ENCODE measurements at regions not wholly inside any gene's neighbourhood (a gene's known extent, or its start where the extent isn't known, plus 50 kb on each side); places are given as distances from the start of the nearest gene placed in this dataset.

DNA sequence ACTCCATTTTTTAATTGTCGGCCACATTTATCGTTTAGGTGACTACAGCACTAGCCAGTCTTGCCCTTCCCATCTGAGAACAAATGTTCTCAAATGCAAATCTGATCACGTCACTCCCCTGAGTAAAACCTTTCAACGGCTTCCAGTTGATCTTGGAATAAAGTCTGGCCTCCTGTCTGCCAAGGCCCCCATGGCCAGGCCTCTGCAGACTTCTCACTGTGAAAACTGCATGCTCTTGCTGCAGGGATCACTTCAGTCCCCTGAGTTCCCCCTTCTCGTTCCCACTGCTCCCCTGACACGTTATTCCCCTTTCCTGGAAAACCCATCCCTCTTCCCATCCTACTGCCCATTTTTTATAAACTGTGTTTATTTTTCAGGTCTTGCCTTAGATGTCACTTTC, 124.1 kb upstream of the NEBL start:
- no peak for TF ChIP-seq CTCF (IDR thresholded peaks at IDR 0.05)
- TF ChIP-seq POLR2A (IDR thresholded peaks at IDR 0.05) = no peak
- TF ChIP-seq POLR2AphosphoS5 (IDR thresholded peaks at IDR 0.05) = no peak

Data from breast epithelium (tissue), 3 donors.